ENCODE measurements at regions not wholly inside any gene's neighbourhood (a gene's known extent, or its start where the extent isn't known, plus 50 kb on each side); places are given as distances from the start of the nearest gene placed in this dataset.
"Not testable (repeated sequence)": the region's sequence is repeated elsewhere in the genome, so short reads cannot be mapped to it uniquely, and the experiment has no call there.

- H3K27me3 Mint-ChIP-seq (ENCODE audit: low read depth in 3 of 3); H3K36me3 Mint-ChIP-seq; H3K27me3 ChIP-seq (ENCODE audit: control insufficient read depth in 2 of 2, insufficient read depth in 2 of 2, low read length in 2 of 2); H3K9ac ChIP-seq (ENCODE audit: insufficient read depth, low read length, poor library complexity, severe bottlenecking); H3K4me1 Mint-ChIP-seq; DNase-seq; H3K36me3 ChIP-seq (replicated peaks in 1 of 2; ENCODE audit: control insufficient read depth in 1 of 2, insufficient read depth in 2 of 2, low read length in 2 of 2); H4K20me1 ChIP-seq (ENCODE audit: insufficient read depth, low read length); H2AFZ ChIP-seq (ENCODE audit: insufficient read depth, low read depth, low read length, poor library complexity, severe bottlenecking); H3K79me2 ChIP-seq (ENCODE audit: insufficient read depth, low read length); intact Hi-C loops (cut with micrococcal nuclease); H3K27ac ChIP-seq (ENCODE audit: low read depth in 1 of 2, low read length in 2 of 2); H3K4me3 ChIP-seq (replicated peaks in 1 of 3; ENCODE audit: low read depth in 2 of 3, low read length in 3 of 3); H3K4me3 Mint-ChIP-seq; H3K4me2 ChIP-seq (replicated peaks; ENCODE audit: extremely low read depth, low read length, poor library complexity, severe bottlenecking); H3K4me1 ChIP-seq (ENCODE audit: control insufficient read depth in 1 of 2, insufficient read depth in 2 of 2, low read length in 2 of 2); H3K27ac Mint-ChIP-seq: not testable (repeated sequence)
- H3K9me3 Mint-ChIP-seq, result peaks cover 6 to 30% (median 17%) of the 10 kb centered on the region in 7 donors
- WGBS (ENCODE audit: insufficient coverage), result 93% methylated on average over 2 of the region's 6 CpGs
- peaks cover 10 to 16% of the 10 kb centered on the region in 2 donors for H3K9me3 ChIP-seq (replicated peaks in 1 of 2; ENCODE audit: control insufficient read depth in 1 of 2, insufficient read depth in 1 of 2, low read length in 2 of 2)
Measured at GRCh38 chr4:72635931-72636330, 66.9 kb upstream of the ADAMTS3 start.

- H3K27ac Mint-ChIP-seq; H3K4me1 ChIP-seq (ENCODE audit: control insufficient read depth in 1 of 2, insufficient read depth in 2 of 2, low read length in 2 of 2); H3K9ac ChIP-seq (ENCODE audit: insufficient read depth, low read length, poor library complexity, severe bottlenecking); DNase-seq; H4K20me1 ChIP-seq (ENCODE audit: insufficient read depth, low read length); H3K36me3 Mint-ChIP-seq; H3K27me3 Mint-ChIP-seq (ENCODE audit: low read depth in 3 of 3); H3K4me3 ChIP-seq (replicated peaks in 1 of 3; ENCODE audit: low read depth in 2 of 3, low read length in 3 of 3); intact Hi-C loops (cut with micrococcal nuclease); H3K79me2 ChIP-seq (ENCODE audit: insufficient read depth, low read length); H3K4me1 Mint-ChIP-seq; H3K27ac ChIP-seq (ENCODE audit: low read depth in 1 of 2, low read length in 2 of 2); H3K27me3 ChIP-seq (ENCODE audit: control insufficient read depth in 2 of 2, insufficient read depth in 2 of 2, low read length in 2 of 2); H2AFZ ChIP-seq (ENCODE audit: insufficient read depth, low read depth, low read length, poor library complexity, severe bottlenecking); H3K36me3 ChIP-seq (replicated peaks in 1 of 2; ENCODE audit: control insufficient read depth in 1 of 2, insufficient read depth in 2 of 2, low read length in 2 of 2); H3K4me3 Mint-ChIP-seq; H3K4me2 ChIP-seq (replicated peaks; ENCODE audit: extremely low read depth, low read length, poor library complexity, severe bottlenecking): not testable (repeated sequence)
- H3K9me3 Mint-ChIP-seq, result peaks cover 6 to 28% (median 16%) of the 10 kb centered on the region in 7 donors
- WGBS (ENCODE audit: insufficient coverage), result 97% methylated on average over 4 of the region's 7 CpGs
- peaks cover 9 to 15% of the 10 kb centered on the region in 2 donors for H3K9me3 ChIP-seq (replicated peaks in 1 of 2; ENCODE audit: control insufficient read depth in 1 of 2, insufficient read depth in 1 of 2, low read length in 2 of 2)
Measured at GRCh38 chr4:72632253-72632652, 63.2 kb upstream of the ADAMTS3 start.

- no peak overlapping the region for H3K9ac ChIP-seq (ENCODE audit: insufficient read depth, low read length, poor library complexity, severe bottlenecking)
- Mint-ChIP-seq H3K4me3 (no peak overlapping the region), H3K27me3 (ENCODE audit: low read depth in 3 of 3) (no peaks in the 10 kb centered on the region), H3K4me1 (no peaks in the 10 kb centered on the region), H3K27ac (no peak overlapping the region), H3K9me3 (peaks cover 6 to 18% (median 10%) of the 10 kb centered on the region in 7 donors), H3K36me3 (no peaks in the 10 kb centered on the region)
- no peak overlapping the region for H3K4me2 ChIP-seq (replicated peaks; ENCODE audit: extremely low read depth, low read length, poor library complexity, severe bottlenecking)
- H4K20me1 ChIP-seq (ENCODE audit: insufficient read depth, low read length), result no peaks in the 10 kb centered on the region
- H2AFZ ChIP-seq (ENCODE audit: insufficient read depth, low read depth, low read length, poor library complexity, severe bottlenecking), result no peak overlapping the region
- H3K27ac ChIP-seq (ENCODE audit: low read depth in 1 of 2, low read length in 2 of 2), result no peak overlapping the region
- no peaks in the 10 kb centered on the region for H3K27me3 ChIP-seq (ENCODE audit: control insufficient read depth in 2 of 2, insufficient read depth in 2 of 2, low read length in 2 of 2)
- H3K36me3 ChIP-seq (replicated peaks in 1 of 2; ENCODE audit: control insufficient read depth in 1 of 2, insufficient read depth in 2 of 2, low read length in 2 of 2), result no peaks in the 10 kb centered on the region
- no CpG with 5 or more reads among the region's 1 CpG for WGBS (ENCODE audit: insufficient coverage)
- DNase-seq, result no peak
- no peak for TF ChIP-seq CTCF (IDR thresholded peaks at IDR 0.05)
- peaks cover 0 to 5% of the 10 kb centered on the region in 2 donors for H3K9me3 ChIP-seq (replicated peaks in 1 of 2; ENCODE audit: control insufficient read depth in 1 of 2, insufficient read depth in 1 of 2, low read length in 2 of 2)
- H3K79me2 ChIP-seq (ENCODE audit: insufficient read depth, low read length), result no peaks in the 10 kb centered on the region
- intact Hi-C loops (cut with micrococcal nuclease), result no loop called here
- no peak overlapping the region for H3K4me3 ChIP-seq (replicated peaks in 1 of 3; ENCODE audit: low read depth in 2 of 3, low read length in 3 of 3)
- H3K4me1 ChIP-seq (ENCODE audit: control insufficient read depth in 1 of 2, insufficient read depth in 2 of 2, low read length in 2 of 2), result no peaks in the 10 kb centered on the region
Measured at GRCh38 chr4:72631296-72631695, 62.3 kb upstream of the ADAMTS3 start.
